ENCODE measurements at regions not wholly inside any gene's neighbourhood (a gene's known extent, or its start where the extent isn't known, plus 50 kb on each side); places are given as distances from the start of the nearest gene placed in this dataset.

GRCh38 chr2:118239284-118239683, 151.0 kb downstream of the INSIG2 start:
- DNase-seq (ENCODE audit: low spot score) = no peak

- no peak for DNase-seq (ENCODE audit: low spot score)
Measured at GRCh38 chr2:118237451-118237850, 149.2 kb downstream of the INSIG2 start.

- no peak for DNase-seq (ENCODE audit: low spot score)
Measured at GRCh38 chr2:118232796-118233195, 144.5 kb downstream of the INSIG2 start.

- DNase-seq (ENCODE audit: low spot score) = no peak
Measured at GRCh38 chr2:118232391-118232790, 144.1 kb downstream of the INSIG2 start.

- DNase-seq (ENCODE audit: low spot score) = no peak
Measured at GRCh38 chr2:118231759-118232158, 143.5 kb downstream of the INSIG2 start.

- DNase-seq (ENCODE audit: low spot score) = no peak
Measured at GRCh38 chr2:118227698-118228508, 139.6 kb downstream of the INSIG2 start.

GRCh38 chr2:118225666-118226065, 137.4 kb downstream of the INSIG2 start:
- DNase-seq (ENCODE audit: low spot score) = no peak

- no peak for DNase-seq (ENCODE audit: low spot score)
Measured at GRCh38 chr2:118224895-118225311, 136.6 kb downstream of the INSIG2 start.

- peak; percentile 61 for DNase-seq (ENCODE audit: low spot score)
Measured at GRCh38 chr2:118223992-118224894, 136.0 kb downstream of the INSIG2 start.

GRCh38 chr2:118223511-118223991, 135.3 kb downstream of the INSIG2 start:
- DNase-seq (ENCODE audit: low spot score) = peak; percentile 13

- no peak for DNase-seq (ENCODE audit: low spot score)
Measured at GRCh38 chr2:118222672-118223421, 134.6 kb downstream of the INSIG2 start.

- no peak for DNase-seq (ENCODE audit: low spot score)
Measured at GRCh38 chr2:118222273-118222594, 134.0 kb downstream of the INSIG2 start.

GRCh38 chr2:118221536-118222272, 133.4 kb downstream of the INSIG2 start:
- peak; percentile 77 for DNase-seq (ENCODE audit: low spot score)

GRCh38 chr2:118219611-118220010, 131.3 kb downstream of the INSIG2 start:
- DNase-seq (ENCODE audit: low spot score) = no peak

- no peak for DNase-seq (ENCODE audit: low spot score)
Measured at GRCh38 chr2:118216224-118216623, 128.0 kb downstream of the INSIG2 start.

- DNase-seq (ENCODE audit: low spot score) = no peak
Measured at GRCh38 chr2:118209727-118210126, 121.5 kb downstream of the INSIG2 start.

GRCh38 chr2:118207889-118208288, 119.6 kb downstream of the INSIG2 start:
- DNase-seq (ENCODE audit: low spot score) = no peak

GRCh38 chr2:118202707-118203303, 114.5 kb downstream of the INSIG2 start:
- peak; percentile 76 for DNase-seq (ENCODE audit: low spot score)

- no peak for DNase-seq (ENCODE audit: low spot score)
Measured at GRCh38 chr2:118198268-118198667, 110.0 kb downstream of the INSIG2 start.

- DNase-seq (ENCODE audit: low spot score) = peak; percentile 14
Measured at GRCh38 chr2:118197011-118197675, 108.9 kb downstream of the INSIG2 start.

- no peak for DNase-seq (ENCODE audit: low spot score)
Measured at GRCh38 chr2:118190474-118190873, 102.2 kb downstream of the INSIG2 start.

Measured in GM03348 (cell line).